SIG-M5 treated with dmso at 0.1 percent for 504 hours (cell line): ENCODE measurements at regions not wholly inside any gene's neighbourhood (a gene's known extent, or its start where the extent isn't known, plus 50 kb on each side); places are given as distances from the start of the nearest gene placed in this dataset.

Experiments used
- DNase-seq: peaks from one replicate; lab custom pipeline; 2025; ENCODE audit not compliant: unreplicated experiment; lab: John Stamatoyannopoulos, UW

- no peak for DNase-seq
Measured at GRCh38 chr12:118467641-118468305, 91.4 kb downstream of the SUDS3 start.

- no peak for DNase-seq
Measured at GRCh38 chr12:118472940-118473339, 96.6 kb downstream of the SUDS3 start.

- no peak for DNase-seq
Measured at GRCh38 chr12:118480235-118480634, 103.9 kb downstream of the SUDS3 start.

- DNase-seq, result no peak
Measured at GRCh38 chr12:118488034-118488433, 111.7 kb downstream of the SUDS3 start.

GRCh38 chr12:118493962-118494361, 117.6 kb downstream of the SUDS3 start:
- DNase-seq, result no peak

- no peak for DNase-seq
Measured at GRCh38 chr12:118494776-118495175, 118.4 kb downstream of the SUDS3 start.

- no peak for DNase-seq
Measured at GRCh38 chr12:118495296-118495695, 118.9 kb downstream of the SUDS3 start.

GRCh38 chr12:118498171-118498570, 121.8 kb downstream of the SUDS3 start:
- DNase-seq, result peak; percentile 21

- DNase-seq, result no peak
Measured at GRCh38 chr12:118500299-118500698, 123.9 kb downstream of the SUDS3 start.

- DNase-seq, result no peak
Measured at GRCh38 chr12:118501489-118501888, 125.1 kb downstream of the SUDS3 start.

GRCh38 chr12:118503476-118503875, 127.1 kb downstream of the SUDS3 start:
- no peak for DNase-seq

GRCh38 chr12:118512669-118513068, 136.3 kb downstream of the SUDS3 start:
- DNase-seq, result no peak

- no peak for DNase-seq
Measured at GRCh38 chr12:118513611-118514010, 137.3 kb downstream of the SUDS3 start.

- no peak for DNase-seq
Measured at GRCh38 chr12:118514297-118514696, 137.9 kb downstream of the SUDS3 start.

GRCh38 chr12:118520214-118521035, 144.1 kb downstream of the SUDS3 start:
- DNase-seq, result no peak

GRCh38 chr12:118521036-118521370, 144.6 kb downstream of the SUDS3 start:
- no peak for DNase-seq

- DNase-seq, result no peak
Measured at GRCh38 chr12:118524446-118524845, 148.1 kb downstream of the SUDS3 start.

- DNase-seq, result no peak
Measured at GRCh38 chr12:118525216-118525615, 148.9 kb downstream of the SUDS3 start.

- DNase-seq, result no peak
Measured at GRCh38 chr12:118526255-118527095, 150.1 kb downstream of the SUDS3 start.

GRCh38 chr12:118527310-118527709, 151.0 kb downstream of the SUDS3 start:
- no peak for DNase-seq

GRCh38 chr12:118528625-118529024, 152.3 kb downstream of the SUDS3 start:
- no peak for DNase-seq

- no peak for DNase-seq
Measured at GRCh38 chr12:118534003-118534402, 157.6 kb downstream of the SUDS3 start.
